GM19240 (cell line): ENCODE measurements at regions not wholly inside any gene's neighbourhood (a gene's known extent, or its start where the extent isn't known, plus 50 kb on each side); places are given as distances from the start of the nearest gene placed in this dataset.
A peak's percentile ranks its signal among the peaks of the same experiment; 100 is the strongest.
"Not testable (repeated sequence)": the region's sequence is repeated elsewhere in the genome, so short reads cannot be mapped to it uniquely, and the experiment has no call there.

Experiments used
- DNase-seq: peaks from one replicate; pipeline ENCODE4 v3.0.0; 2011; ENCODE audit warnings: low spot score; ENCODE audit not compliant: insufficient read length

- no peak for DNase-seq
Observed at GRCh38 chr4:105025263-105026017, 121.2 kb upstream of the TET2 start.

DNA sequence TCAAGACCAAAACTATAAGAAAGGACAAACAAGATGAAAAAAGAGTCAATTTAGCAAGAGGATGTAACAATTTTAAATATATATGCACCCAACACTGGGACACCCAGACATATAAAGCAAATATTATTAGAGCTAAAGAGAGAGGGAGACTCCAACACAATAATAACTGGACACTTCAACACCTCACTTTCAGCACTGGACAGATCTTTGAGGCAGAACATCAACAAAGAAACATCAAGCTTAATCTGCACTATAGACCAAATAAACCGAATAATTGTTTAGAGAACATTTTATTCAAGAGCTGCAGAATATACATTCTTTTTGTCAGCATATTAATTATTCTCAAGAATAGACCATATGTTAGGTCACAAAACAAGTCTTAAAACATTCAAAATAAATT lies 109.7 kb upstream of the TET2 start:
- no peak for DNase-seq

- DNase-seq, result no peak
Observed at GRCh38 chr4:105042451-105042850, 104.2 kb upstream of the TET2 start.

GRCh38 chr4:105050896-105051295 lies 95.8 kb upstream of the TET2 start:
- no peak for DNase-seq

GRCh38 chr4:105057370-105058105 lies 89.1 kb upstream of the TET2 start:
- no peak for DNase-seq

GRCh38 chr4:105058177-105058812 lies 88.4 kb upstream of the TET2 start:
- DNase-seq, result no peak

- DNase-seq, result no peak
Observed at GRCh38 chr4:105059337-105059736, 87.3 kb upstream of the TET2 start.

GRCh38 chr4:105060628-105061027 lies 86.0 kb upstream of the TET2 start:
- DNase-seq, result peak; percentile 17

- no peak for DNase-seq
Observed at GRCh38 chr4:105061136-105061696, 85.5 kb upstream of the TET2 start.

DNA sequence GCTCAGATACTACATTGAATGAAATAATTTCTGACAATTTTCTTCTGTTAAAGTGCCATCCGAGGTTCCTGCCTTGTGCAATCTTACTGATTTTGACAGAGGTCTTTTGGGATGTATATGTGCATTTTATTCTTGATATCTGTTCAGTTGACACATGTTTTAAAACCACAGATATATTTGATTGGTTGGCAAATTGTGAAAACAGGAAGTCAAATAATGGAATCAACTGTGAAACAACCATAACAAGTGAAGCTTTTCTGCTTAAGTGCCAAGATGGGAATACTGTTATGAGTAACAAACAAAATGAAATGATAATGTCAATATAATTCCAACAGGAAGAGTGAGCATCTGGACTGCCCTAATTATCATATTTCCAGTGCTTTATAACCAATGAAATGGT lies 84.9 kb upstream of the TET2 start:
- DNase-seq, result no peak

DNA sequence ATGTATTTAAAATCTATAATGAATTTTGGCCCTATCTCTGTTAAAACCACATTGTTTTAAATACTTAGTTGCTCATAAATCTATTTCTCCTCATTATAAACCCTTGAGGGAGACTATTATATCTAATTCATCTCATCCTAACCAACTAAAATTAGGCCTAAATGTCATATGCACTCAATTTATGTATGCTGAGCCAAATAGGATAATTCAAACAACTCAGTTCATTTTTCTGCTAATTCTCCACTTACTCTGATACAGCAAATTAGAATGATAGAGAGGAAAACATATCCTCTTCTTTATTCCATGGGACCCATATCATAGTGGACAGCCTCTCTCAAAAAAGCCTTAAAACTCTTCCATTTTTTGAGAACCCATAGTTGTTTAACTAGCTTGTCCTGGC lies 80.3 kb upstream of the TET2 start:
- DNase-seq, result no peak

DNA sequence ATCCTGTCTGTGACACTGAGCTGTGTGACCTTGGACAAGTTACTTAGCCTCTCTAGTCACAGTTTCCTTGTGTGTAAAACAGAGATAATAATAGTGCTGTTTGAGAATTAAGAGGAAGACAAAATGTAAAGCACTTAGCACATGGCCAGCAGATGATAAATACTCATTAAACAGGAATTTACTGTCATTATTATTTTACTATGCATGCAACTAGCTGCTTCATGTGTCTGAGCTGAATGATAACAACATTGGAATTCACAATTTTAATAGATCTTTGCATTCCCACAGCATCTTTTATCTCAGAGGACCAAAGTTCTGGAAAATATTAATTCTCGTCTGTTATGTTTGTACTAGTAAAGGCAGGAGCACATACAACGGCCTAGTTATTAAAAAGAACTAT lies 79.2 kb upstream of the TET2 start:
- no peak for DNase-seq

- no peak for DNase-seq
Observed at GRCh38 chr4:105067946-105068345, 78.7 kb upstream of the TET2 start.

DNA sequence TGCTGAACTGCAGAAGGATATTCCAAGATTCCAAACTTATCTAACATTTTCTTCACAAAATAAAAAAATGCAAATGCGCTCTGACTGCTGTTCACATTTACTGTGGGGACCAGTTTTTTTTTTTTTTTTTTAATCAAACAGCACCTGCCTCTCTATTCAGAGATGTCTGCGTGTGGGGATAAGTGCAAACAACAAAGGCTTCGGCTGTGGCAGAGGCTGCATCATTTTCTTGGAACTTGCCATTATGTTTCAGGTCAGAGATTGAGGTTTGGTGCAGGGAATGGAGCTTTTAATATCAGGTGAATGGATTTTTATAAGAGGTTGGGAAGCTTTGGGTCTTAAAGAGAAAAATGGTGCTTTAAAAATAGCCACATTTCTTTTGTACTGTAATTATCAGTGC lies 78.2 kb upstream of the TET2 start:
- DNase-seq, result no peak

GRCh38 chr4:105072095-105072494 lies 74.6 kb upstream of the TET2 start:
- DNase-seq, result not testable (repeated sequence)

- DNase-seq, result no peak
Observed at GRCh38 chr4:105074097-105074496, 72.6 kb upstream of the TET2 start.

- no peak for DNase-seq
Observed at GRCh38 chr4:105075045-105075444, 71.6 kb upstream of the TET2 start.

DNA sequence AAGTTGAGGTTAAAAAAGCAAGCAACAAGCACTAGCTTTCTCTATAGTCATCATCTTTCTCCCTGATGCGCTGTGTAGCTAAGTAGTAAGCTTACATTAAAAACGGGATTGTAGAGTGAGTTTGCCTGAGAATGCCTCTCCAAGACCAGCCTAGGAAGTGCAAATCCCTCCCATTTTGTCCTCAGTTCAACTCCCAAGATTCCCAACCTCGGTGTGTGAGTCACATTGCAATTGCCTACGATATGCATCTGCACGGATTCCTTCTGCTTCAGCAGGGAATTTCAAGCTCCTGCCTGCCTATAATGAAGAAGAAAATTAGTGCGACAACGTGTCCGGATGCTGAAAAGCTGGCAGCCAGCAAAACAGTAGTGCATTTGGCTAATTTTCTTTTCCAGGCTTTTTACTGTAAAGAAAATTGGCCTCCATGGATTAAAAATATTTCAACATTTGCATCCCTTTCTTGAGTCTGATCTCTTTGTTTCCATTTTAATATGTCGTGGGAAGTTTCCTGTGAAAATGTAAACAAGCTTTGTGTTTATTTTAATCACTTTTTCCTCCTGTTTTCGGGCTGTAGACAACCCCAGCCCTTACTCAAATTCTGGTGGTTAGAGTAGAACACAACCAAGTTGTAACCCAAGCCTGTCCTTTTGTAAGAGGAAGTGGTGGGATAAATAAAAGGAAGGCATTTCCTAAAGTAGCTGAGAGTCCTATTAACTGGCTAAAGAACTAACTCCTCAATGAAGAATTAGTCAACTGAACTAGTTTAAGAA lies 58.4 kb upstream of the TET2 start:
- DNase-seq, result no peak

DNA sequence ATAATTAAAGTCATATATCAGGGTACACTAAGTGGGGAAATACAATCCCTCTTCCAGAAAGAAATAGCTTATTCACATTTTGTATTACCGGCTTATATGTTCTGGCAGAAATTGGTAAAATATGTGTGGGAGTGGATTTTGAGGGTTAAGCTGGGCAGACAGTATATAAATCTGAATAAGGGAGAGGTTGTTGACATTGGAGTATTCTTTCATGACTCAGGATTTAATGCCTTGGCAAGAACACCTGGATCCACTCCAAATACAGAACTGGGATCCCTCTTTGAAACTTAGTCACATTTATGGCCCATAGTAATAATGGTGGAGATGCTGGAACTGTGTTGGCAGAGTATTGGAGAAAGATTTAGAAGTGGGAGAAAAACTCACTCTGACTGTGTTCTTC lies 54.3 kb upstream of the TET2 start:
- no peak for DNase-seq

DNA sequence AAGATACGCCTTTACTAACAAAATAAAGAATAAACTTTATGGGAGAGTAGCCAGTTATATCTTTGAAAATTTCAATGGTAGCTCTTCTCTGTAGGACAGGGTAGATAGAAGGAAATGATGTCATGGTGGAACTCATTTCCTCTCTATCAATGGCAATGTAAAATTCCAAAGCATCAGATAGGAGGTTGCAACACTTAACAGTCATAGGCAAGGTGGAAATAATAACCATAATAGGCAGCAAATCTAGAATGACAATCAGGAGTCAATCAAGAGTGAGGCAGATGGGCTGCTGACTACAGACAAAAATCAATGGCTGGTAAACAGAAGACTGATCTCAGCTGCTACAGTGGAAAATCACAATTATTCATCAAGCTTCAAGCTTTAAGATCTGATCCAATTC lies 53.9 kb upstream of the TET2 start:
- no peak for DNase-seq

DNA sequence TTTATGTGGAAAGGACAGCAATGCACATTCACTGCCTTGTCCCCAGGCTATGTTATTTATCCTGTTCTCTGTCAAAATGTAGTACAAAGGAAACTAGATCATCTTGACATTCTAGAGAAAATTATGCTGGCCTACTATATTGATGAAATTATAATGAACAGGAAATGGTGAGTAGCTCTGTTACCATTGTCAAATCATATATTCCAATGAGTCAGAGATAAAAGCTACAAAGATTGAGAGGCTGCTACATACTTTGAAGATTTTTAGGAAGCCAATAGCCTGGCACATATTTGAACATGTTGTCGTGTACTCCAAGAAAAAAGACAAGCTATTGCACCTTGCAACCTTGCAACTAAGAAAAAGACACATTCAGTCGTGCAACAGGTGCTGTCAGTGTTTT lies 52.7 kb upstream of the TET2 start:
- no peak for DNase-seq
